ENCODE measurements at regions not wholly inside any gene's neighbourhood (a gene's known extent, or its start where the extent isn't known, plus 50 kb on each side); places are given as distances from the start of the nearest gene placed in this dataset.

- Histone ChIP-seq H3K27me3 (ENCODE audit: control insufficient read depth, insufficient read depth, low read length) (no peaks in the 10 kb centered on the region), H3K4me3 (ENCODE audit: low read depth, low read length) (no peak overlapping the region), H3K9me3 (ENCODE audit: control insufficient read depth, insufficient read depth, low read length) (no peaks in the 10 kb centered on the region), H3K27ac (ENCODE audit: low read depth, low read length) (no peak overlapping the region)
- ChIA-PET CTCF (no interaction called here), POLR2A (no interaction called here)
- no peak for TF ChIP-seq CTCF (IDR thresholded peaks at IDR 0.05; ENCODE audit: low read depth, low read length)
- DNase-seq (ENCODE audit: low read depth, low spot score): no peak
Observed at GRCh38 chr2:105654474-105655004, 90.2 kb upstream of the NCK2 start.

GRCh38 chr2:105653302-105653701 is 91.4 kb upstream of the NCK2 start:
- ChIA-PET CTCF (no interaction called here), POLR2A (no interaction called here)
- Histone ChIP-seq H3K9me3 (ENCODE audit: control insufficient read depth, insufficient read depth, low read length) (no peaks in the 10 kb centered on the region), H3K27ac (ENCODE audit: low read depth, low read length) (no peak overlapping the region), H3K4me3 (ENCODE audit: low read depth, low read length) (no peak overlapping the region), H3K27me3 (ENCODE audit: control insufficient read depth, insufficient read depth, low read length) (no peaks in the 10 kb centered on the region)
- DNase-seq (ENCODE audit: low read depth, low spot score): no peak
- no peak for TF ChIP-seq CTCF (IDR thresholded peaks at IDR 0.05; ENCODE audit: low read depth, low read length)

DNA sequence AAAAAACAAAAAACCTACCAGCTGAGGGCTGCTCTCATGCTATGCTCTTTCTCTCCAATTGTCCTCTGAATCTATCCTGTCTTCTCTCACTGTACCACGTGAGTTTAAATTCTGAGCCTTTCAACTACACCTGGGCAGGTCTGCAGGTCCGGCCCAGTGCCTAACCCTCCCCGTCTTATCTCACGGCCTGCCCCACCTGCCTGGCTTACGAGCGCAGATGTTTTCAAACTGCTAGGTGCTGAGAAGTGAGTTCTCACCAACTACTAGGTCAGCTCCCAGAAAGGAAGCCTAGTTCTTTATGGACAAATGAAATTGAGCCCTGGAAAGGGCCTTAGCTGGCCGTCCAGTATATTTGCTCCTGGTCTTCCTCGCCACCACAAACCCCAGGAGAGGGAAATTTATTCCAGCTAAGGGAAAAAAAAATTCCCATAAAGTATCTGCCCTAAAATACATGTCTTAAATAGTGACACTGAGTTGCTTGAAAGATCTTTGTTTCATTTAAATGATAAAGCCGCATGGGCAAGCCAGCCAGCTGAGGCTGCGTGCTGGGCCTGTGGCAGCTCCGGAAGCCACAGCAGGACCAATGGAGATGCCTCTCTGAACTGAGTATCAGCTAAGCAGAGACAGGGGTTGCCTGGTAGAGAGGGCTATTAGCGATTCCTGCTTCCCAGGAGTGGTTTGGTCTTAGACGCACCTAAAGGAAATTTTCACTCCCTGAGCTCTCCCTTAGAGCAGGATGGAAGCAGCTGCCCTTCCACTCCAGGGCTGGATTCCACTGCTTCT is 92.5 kb upstream of the NCK2 start:
- ChIA-PET CTCF (no interaction called here), POLR2A (no interaction called here)
- TF ChIP-seq CTCF (IDR thresholded peaks at IDR 0.05; ENCODE audit: low read depth, low read length): no peak
- no peak overlapping the region for H3K27ac ChIP-seq (ENCODE audit: low read depth, low read length)
- DNase-seq (ENCODE audit: low read depth, low spot score): no peak
- H3K4me3 ChIP-seq (ENCODE audit: low read depth, low read length): no peak overlapping the region
- no peaks in the 10 kb centered on the region for H3K27me3 ChIP-seq (ENCODE audit: control insufficient read depth, insufficient read depth, low read length)
- H3K9me3 ChIP-seq (ENCODE audit: control insufficient read depth, insufficient read depth, low read length): no peaks in the 10 kb centered on the region

DNA sequence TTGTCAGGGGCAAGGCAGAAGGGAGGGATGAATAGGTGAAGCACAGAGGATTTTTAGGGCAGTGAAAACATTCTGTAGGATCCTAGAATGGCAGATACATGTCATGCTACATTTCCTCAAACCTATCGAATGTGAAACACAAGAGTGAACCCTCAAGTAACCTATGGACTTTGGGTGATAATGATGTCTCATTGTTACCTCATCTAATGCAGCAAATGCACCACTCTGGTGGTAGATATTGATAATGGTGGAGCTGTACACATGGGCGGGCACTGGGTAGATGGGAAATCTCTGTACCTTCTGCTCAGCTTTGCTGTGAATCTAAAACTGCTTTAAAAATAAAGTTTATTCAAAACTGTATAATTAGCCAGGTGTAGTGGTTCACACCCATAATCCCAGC is 95.2 kb upstream of the NCK2 start:
- Histone ChIP-seq H3K27ac (ENCODE audit: low read depth, low read length) (no peak overlapping the region), H3K27me3 (ENCODE audit: control insufficient read depth, insufficient read depth, low read length) (peaks cover 5% of the 10 kb centered on the region), H3K9me3 (ENCODE audit: control insufficient read depth, insufficient read depth, low read length) (no peaks in the 10 kb centered on the region), H3K4me3 (ENCODE audit: low read depth, low read length) (no peak overlapping the region)
- no peak for TF ChIP-seq CTCF (IDR thresholded peaks at IDR 0.05; ENCODE audit: low read depth, low read length)
- CTCF ChIA-PET: interaction anchor here (0.6 kb wide), 1 partner anchor 449 kb away, joined by 3 read pairs; no protein-coding TSS in a partner anchor
- POLR2A ChIA-PET: no interaction called here
- no peak for DNase-seq (ENCODE audit: low read depth, low spot score)

GRCh38 chr2:105647731-105648130 is 97.0 kb upstream of the NCK2 start:
- Histone ChIP-seq H3K27me3 (ENCODE audit: control insufficient read depth, insufficient read depth, low read length) (peaks cover 12% of the 10 kb centered on the region), H3K27ac (ENCODE audit: low read depth, low read length) (no peak overlapping the region), H3K9me3 (ENCODE audit: control insufficient read depth, insufficient read depth, low read length) (no peaks in the 10 kb centered on the region), H3K4me3 (ENCODE audit: low read depth, low read length) (no peak overlapping the region)
- ChIA-PET CTCF (no interaction called here), POLR2A (no interaction called here)
- no peak for TF ChIP-seq CTCF (IDR thresholded peaks at IDR 0.05; ENCODE audit: low read depth, low read length)
- DNase-seq (ENCODE audit: low read depth, low spot score): no peak
